ENCODE measurements at regions not wholly inside any gene's neighbourhood (a gene's known extent, or its start where the extent isn't known, plus 50 kb on each side); places are given as distances from the start of the nearest gene placed in this dataset.

GRCh38 chr1:185488808-185489207, 171.8 kb upstream of the IVNS1ABP start:
- Histone ChIP-seq H3K79me1 (ENCODE audit: low read depth in 1 of 2, low read length in 2 of 2) (no peaks in the 10 kb centered on the region), H3K27me3 (ENCODE audit: control insufficient read depth, insufficient read depth, low read length) (no peaks in the 10 kb centered on the region), H2AK5ac (ENCODE audit: low read depth, low read length) (no peak overlapping the region), H3K9ac (ENCODE audit: low read depth, low read length) (no peak overlapping the region), H3K9me1 (ENCODE audit: insufficient read depth, low read length) (peaks cover 8% of the 10 kb centered on the region), H3K9me3 (ENCODE audit: control insufficient read depth, insufficient read depth, low read length) (no peaks in the 10 kb centered on the region), H3K18ac (ENCODE audit: low read depth, low read length) (no peak overlapping the region), H3K27ac (ENCODE audit: insufficient read depth, low read length) (no peak overlapping the region), H3K56ac (ENCODE audit: extremely low read depth, insufficient read depth, low read length) (no peak overlapping the region), H3K4me1 (ENCODE audit: control insufficient read depth, insufficient read depth, low read length) (peaks cover 4% of the 10 kb centered on the region; the same call in 1 of the 2 replicates), H2AFZ (replicated peaks; ENCODE audit: low read length, poor library complexity) (no peak overlapping the region), H4K91ac (ENCODE audit: insufficient read depth, low read depth, low read length) (no peak overlapping the region), H4K8ac (ENCODE audit: low read depth in 2 of 2, low read length in 2 of 2) (no peak overlapping the region), H4K20me1 (ENCODE audit: insufficient read depth, low read length) (no peaks in the 10 kb centered on the region), H3K23ac (ENCODE audit: low read depth, low read length) (no peak overlapping the region), H3K4me3 (ENCODE audit: insufficient read depth, low read depth, low read length) (no peak overlapping the region), H2BK5ac (ENCODE audit: low read depth, low read length, poor library complexity, severe bottlenecking) (no peak overlapping the region), H4K5ac (ENCODE audit: low read depth, low read length) (no peak overlapping the region), H3K4ac (ENCODE audit: low read depth, low read length) (no peak overlapping the region), H3K36me3 (ENCODE audit: control insufficient read depth, insufficient read depth, low read length) (no peaks in the 10 kb centered on the region), H3K4me2 (ENCODE audit: low read depth, low read length) (no peak overlapping the region), H2BK20ac (ENCODE audit: low read depth, low read length) (no peak overlapping the region), H2BK120ac (ENCODE audit: low read depth, low read length) (no peak overlapping the region), H2AK9ac (replicated peaks; ENCODE audit: low read depth, low read length, poor library complexity) (no peak overlapping the region), H2BK15ac (ENCODE audit: low read depth, low read length) (no peak overlapping the region), H3K14ac (replicated peaks; ENCODE audit: low read depth, low read length) (no peak overlapping the region)
- TF ChIP-seq RCOR1 (IDR thresholded peaks at IDR 0.05; ENCODE audit: insufficient replicate concordance, low read length) (no peak), SMC3 (IDR thresholded peaks at IDR 0.05; ENCODE audit: low read depth, low read length) (no peak), MAZ (IDR thresholded peaks at IDR 0.05; ENCODE audit: borderline replicate concordance, low read depth, low read length) (no peak)
- 60% methylated on average over 2 of the region's 4 CpGs; no CpG with 5 or more reads in 1 of the 2 experiments for whole genome bisulfite sequencing, 2 experiments (ENCODE audit: extremely low coverage in 2 of 2, insufficient read length in 1 of 2)
- ATAC-seq (ENCODE audit: low read depth): no peak
- ChIA-PET POLR2A (ENCODE audit: unreplicated experiment) (no interaction called here), CTCF (no interaction called here)
- BruUV-seq (replicated peaks): no TSS peak
- intact Hi-C loops (cut with micrococcal nuclease) (no loop called here), dilution Hi-C loops (cut with HindIII; ENCODE audit: low sequenced_read_pairs, unreplicated experiment) (no loop called here), in situ Hi-C loops (cut with MboI; ENCODE audit: low sequenced_read_pairs) (no loop called here)
- no peak for DNase-seq

All from IMR-90 (cell line).